ENCODE measurements at regions not wholly inside any gene's neighbourhood (a gene's known extent, or its start where the extent isn't known, plus 50 kb on each side); places are given as distances from the start of the nearest gene placed in this dataset.
A peak's percentile ranks its signal among the peaks of the same experiment; 100 is the strongest.

GRCh38 chr12:39006286-39006685 is 100.9 kb upstream of the CPNE8 start:
- Histone ChIP-seq H3K36me3 (ENCODE audit: control insufficient read depth, insufficient read depth, low read length, severe bottlenecking) (no peaks in the 10 kb centered on the region), H3K9ac (ENCODE audit: low read length) (no peak overlapping the region), H3K4me3 (ENCODE audit: low read length) (no peak overlapping the region), H3K27me3 (replicated peaks; ENCODE audit: control insufficient read depth, insufficient read depth, low read length) (no peaks in the 10 kb centered on the region), H3K4me1 (ENCODE audit: control insufficient read depth, insufficient read depth, low read length) (no peaks in the 10 kb centered on the region), H3K9me3 (ENCODE audit: control insufficient read depth, low read length) (no peaks in the 10 kb centered on the region)
- DNase-seq (ENCODE audit: low read depth), result no peak

DNA sequence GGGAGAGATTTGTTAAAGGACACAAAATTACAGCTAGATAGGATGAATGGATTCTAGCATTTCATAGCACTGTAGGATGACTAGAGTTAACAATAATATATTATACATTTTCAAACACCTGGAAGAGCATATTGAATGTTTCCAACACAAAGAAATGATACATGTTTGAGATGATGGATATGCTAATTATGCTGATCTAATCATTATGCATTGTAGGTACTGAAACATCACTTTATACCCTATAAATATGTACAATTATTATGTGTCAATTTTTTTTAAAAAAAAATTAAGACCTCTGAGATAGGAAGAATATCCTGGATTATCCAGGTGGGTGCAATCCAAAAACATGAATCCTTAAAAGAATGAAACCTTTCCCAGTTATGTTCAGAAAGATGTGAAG is 100.3 kb upstream of the CPNE8 start:
- Histone ChIP-seq H3K4me3 (ENCODE audit: low read length) (no peak overlapping the region), H3K27me3 (replicated peaks; ENCODE audit: control insufficient read depth, insufficient read depth, low read length) (no peaks in the 10 kb centered on the region), H3K36me3 (ENCODE audit: control insufficient read depth, insufficient read depth, low read length, severe bottlenecking) (no peaks in the 10 kb centered on the region), H3K4me1 (ENCODE audit: control insufficient read depth, insufficient read depth, low read length) (no peaks in the 10 kb centered on the region), H3K9ac (ENCODE audit: low read length) (no peak overlapping the region), H3K9me3 (ENCODE audit: control insufficient read depth, low read length) (no peaks in the 10 kb centered on the region)
- DNase-seq (ENCODE audit: low read depth), result no peak

DNA sequence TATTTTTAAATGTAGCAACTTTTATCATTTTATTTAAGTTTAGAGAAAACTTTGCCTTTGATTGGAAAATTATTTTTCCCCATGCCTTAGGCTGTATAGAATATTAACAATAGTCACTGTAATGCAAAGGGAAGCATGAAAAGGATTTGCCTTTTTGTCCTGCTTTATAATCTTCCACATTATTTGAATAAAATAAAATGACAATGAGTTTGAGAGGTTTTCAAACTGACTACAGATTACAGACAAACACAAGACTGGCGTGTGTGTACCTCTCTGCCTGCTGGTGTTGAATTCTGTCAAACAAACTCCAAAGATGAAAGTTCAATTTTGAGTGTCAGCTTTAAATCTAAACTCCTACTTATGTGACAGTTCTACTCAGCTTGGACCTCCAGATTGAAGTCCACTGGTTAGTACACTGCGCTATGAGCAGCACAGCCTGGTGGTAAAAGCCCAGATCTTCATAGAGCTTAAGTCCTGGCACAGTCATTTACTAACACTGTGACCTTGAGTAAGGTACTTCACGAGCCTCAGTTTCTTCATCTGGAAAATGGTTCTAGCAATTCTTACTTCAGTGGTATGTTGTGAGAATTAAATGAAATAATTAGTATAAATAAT is 98.3 kb upstream of the CPNE8 start:
- Histone ChIP-seq H3K9ac (ENCODE audit: low read length) (no peak overlapping the region), H3K36me3 (ENCODE audit: control insufficient read depth, insufficient read depth, low read length, severe bottlenecking) (no peaks in the 10 kb centered on the region), H3K4me1 (ENCODE audit: control insufficient read depth, insufficient read depth, low read length) (no peaks in the 10 kb centered on the region), H3K4me3 (ENCODE audit: low read length) (no peak overlapping the region), H3K9me3 (ENCODE audit: control insufficient read depth, low read length) (no peaks in the 10 kb centered on the region), H3K27me3 (replicated peaks; ENCODE audit: control insufficient read depth, insufficient read depth, low read length) (no peaks in the 10 kb centered on the region)
- no peak for DNase-seq (ENCODE audit: low read depth)

GRCh38 chr12:39000370-39000769 is 95.0 kb upstream of the CPNE8 start:
- Histone ChIP-seq H3K36me3 (ENCODE audit: control insufficient read depth, insufficient read depth, low read length, severe bottlenecking) (no peaks in the 10 kb centered on the region), H3K4me3 (ENCODE audit: low read length) (no peak overlapping the region), H3K9ac (ENCODE audit: low read length) (no peak overlapping the region), H3K27me3 (replicated peaks; ENCODE audit: control insufficient read depth, insufficient read depth, low read length) (no peaks in the 10 kb centered on the region), H3K9me3 (ENCODE audit: control insufficient read depth, low read length) (no peaks in the 10 kb centered on the region), H3K4me1 (ENCODE audit: control insufficient read depth, insufficient read depth, low read length) (no peaks in the 10 kb centered on the region)
- no peak for DNase-seq (ENCODE audit: low read depth)

DNA sequence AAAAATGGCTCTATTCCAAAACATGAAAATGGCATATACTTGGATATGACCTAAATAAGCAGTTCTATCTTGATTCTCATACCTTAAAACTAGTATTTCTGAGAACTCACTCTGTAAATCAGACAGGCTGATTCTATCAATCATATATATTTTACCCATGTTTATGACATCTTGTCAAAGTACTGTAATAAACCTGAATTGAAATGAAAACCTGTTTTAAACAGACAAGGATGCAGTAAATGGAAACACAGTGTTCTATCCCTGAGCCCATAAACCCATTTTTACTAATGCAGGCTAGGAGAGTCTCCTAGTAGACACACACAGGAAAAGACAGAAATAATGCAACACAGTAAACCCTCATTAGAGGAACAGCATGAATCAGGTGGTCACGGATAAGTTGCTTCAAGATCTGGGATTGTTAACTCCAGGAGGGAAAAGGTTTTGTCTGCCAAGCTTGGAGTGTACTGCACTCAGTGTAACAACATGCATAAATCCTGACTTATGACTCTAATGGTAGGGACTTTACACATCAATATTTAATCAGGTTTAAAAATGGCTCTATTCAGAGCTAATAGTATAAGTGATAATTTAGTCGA is 93.6 kb upstream of the CPNE8 start:
- no peak overlapping the region for H3K9ac ChIP-seq (ENCODE audit: low read length)
- H3K36me3 ChIP-seq (ENCODE audit: control insufficient read depth, insufficient read depth, low read length, severe bottlenecking), result no peaks in the 10 kb centered on the region
- no peaks in the 10 kb centered on the region for H3K9me3 ChIP-seq (ENCODE audit: control insufficient read depth, low read length)
- no peak overlapping the region for H3K4me3 ChIP-seq (ENCODE audit: low read length)
- H3K4me1 ChIP-seq (ENCODE audit: control insufficient read depth, insufficient read depth, low read length), result no peaks in the 10 kb centered on the region
- DNase-seq (ENCODE audit: low read depth), result no peak
- no peaks in the 10 kb centered on the region for H3K27me3 ChIP-seq (replicated peaks; ENCODE audit: control insufficient read depth, insufficient read depth, low read length)

GRCh38 chr12:38995249-38995648 is 89.9 kb upstream of the CPNE8 start:
- peaks cover 6% of the 10 kb centered on the region for H3K9me3 ChIP-seq (ENCODE audit: control insufficient read depth, low read length)
- no peak overlapping the region for H3K4me3 ChIP-seq (ENCODE audit: low read length)
- no peak overlapping the region for H3K9ac ChIP-seq (ENCODE audit: low read length)
- H3K27me3 ChIP-seq (replicated peaks; ENCODE audit: control insufficient read depth, insufficient read depth, low read length), result no peaks in the 10 kb centered on the region
- DNase-seq (ENCODE audit: low read depth), result no peak
- H3K36me3 ChIP-seq (ENCODE audit: control insufficient read depth, insufficient read depth, low read length, severe bottlenecking), result no peaks in the 10 kb centered on the region
- no peaks in the 10 kb centered on the region for H3K4me1 ChIP-seq (ENCODE audit: control insufficient read depth, insufficient read depth, low read length)

- DNase-seq (ENCODE audit: low read depth), result no peak
- no peaks in the 10 kb centered on the region for H3K4me1 ChIP-seq (ENCODE audit: control insufficient read depth, insufficient read depth, low read length)
- no peaks in the 10 kb centered on the region for H3K27me3 ChIP-seq (replicated peaks; ENCODE audit: control insufficient read depth, insufficient read depth, low read length)
- H3K36me3 ChIP-seq (ENCODE audit: control insufficient read depth, insufficient read depth, low read length, severe bottlenecking), result no peaks in the 10 kb centered on the region
- H3K9ac ChIP-seq (ENCODE audit: low read length), result no peak overlapping the region
- H3K9me3 ChIP-seq (ENCODE audit: control insufficient read depth, low read length), result peaks cover 16% of the 10 kb centered on the region
- no peak overlapping the region for H3K4me3 ChIP-seq (ENCODE audit: low read length)
Measured at GRCh38 chr12:38985961-38986360, 80.6 kb upstream of the CPNE8 start.

DNA sequence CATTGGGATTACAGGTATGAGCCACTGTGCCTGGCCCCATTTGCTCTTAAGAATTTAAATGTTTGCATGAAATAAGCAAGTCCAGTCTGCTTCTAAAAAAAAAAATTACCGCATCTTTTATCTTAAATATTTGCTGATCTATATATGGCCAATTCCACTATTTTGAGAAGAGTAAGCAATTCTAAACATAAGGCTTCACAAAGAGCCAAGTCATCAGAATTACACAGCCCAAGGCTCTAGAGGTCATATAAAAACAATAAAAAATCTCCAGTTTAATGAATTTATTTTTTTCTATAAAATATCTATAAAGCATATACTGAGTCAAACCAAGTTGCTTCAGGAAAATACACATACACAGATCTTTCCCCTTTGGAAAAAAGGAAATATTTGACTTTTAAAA is 79.0 kb upstream of the CPNE8 start:
- H3K4me1 ChIP-seq (ENCODE audit: control insufficient read depth, insufficient read depth, low read length), result no peaks in the 10 kb centered on the region
- H3K27me3 ChIP-seq (replicated peaks; ENCODE audit: control insufficient read depth, insufficient read depth, low read length), result no peaks in the 10 kb centered on the region
- no peak for DNase-seq (ENCODE audit: low read depth)
- H3K4me3 ChIP-seq (ENCODE audit: low read length), result no peak overlapping the region
- no peak overlapping the region for H3K9ac ChIP-seq (ENCODE audit: low read length)
- no peaks in the 10 kb centered on the region for H3K36me3 ChIP-seq (ENCODE audit: control insufficient read depth, insufficient read depth, low read length, severe bottlenecking)
- H3K9me3 ChIP-seq (ENCODE audit: control insufficient read depth, low read length), result peaks cover 16% of the 10 kb centered on the region

- Histone ChIP-seq H3K36me3 (ENCODE audit: control insufficient read depth, insufficient read depth, low read length, severe bottlenecking) (no peaks in the 10 kb centered on the region), H3K9me3 (ENCODE audit: control insufficient read depth, low read length) (peaks cover 16% of the 10 kb centered on the region), H3K4me3 (ENCODE audit: low read length) (peak overlapping the region; percentile 12), H3K9ac (ENCODE audit: low read length) (no peak overlapping the region), H3K27me3 (replicated peaks; ENCODE audit: control insufficient read depth, insufficient read depth, low read length) (no peaks in the 10 kb centered on the region), H3K4me1 (ENCODE audit: control insufficient read depth, insufficient read depth, low read length) (no peaks in the 10 kb centered on the region)
- no peak for DNase-seq (ENCODE audit: low read depth)
Measured at GRCh38 chr12:38983117-38983571, 77.8 kb upstream of the CPNE8 start.

GRCh38 chr12:38977132-38977531 is 71.7 kb upstream of the CPNE8 start:
- Histone ChIP-seq H3K36me3 (ENCODE audit: control insufficient read depth, insufficient read depth, low read length, severe bottlenecking) (no peaks in the 10 kb centered on the region), H3K4me3 (ENCODE audit: low read length) (no peak overlapping the region), H3K9ac (ENCODE audit: low read length) (no peak overlapping the region), H3K4me1 (ENCODE audit: control insufficient read depth, insufficient read depth, low read length) (no peaks in the 10 kb centered on the region), H3K27me3 (replicated peaks; ENCODE audit: control insufficient read depth, insufficient read depth, low read length) (no peaks in the 10 kb centered on the region), H3K9me3 (ENCODE audit: control insufficient read depth, low read length) (peaks cover 3% of the 10 kb centered on the region)
- DNase-seq (ENCODE audit: low read depth), result no peak

GRCh38 chr12:38969706-38970105 is 64.3 kb upstream of the CPNE8 start:
- Histone ChIP-seq H3K4me1 (ENCODE audit: control insufficient read depth, insufficient read depth, low read length) (no peaks in the 10 kb centered on the region), H3K4me3 (ENCODE audit: low read length) (no peak overlapping the region), H3K36me3 (ENCODE audit: control insufficient read depth, insufficient read depth, low read length, severe bottlenecking) (no peaks in the 10 kb centered on the region), H3K9me3 (ENCODE audit: control insufficient read depth, low read length) (peaks cover 3% of the 10 kb centered on the region), H3K27me3 (replicated peaks; ENCODE audit: control insufficient read depth, insufficient read depth, low read length) (no peaks in the 10 kb centered on the region), H3K9ac (ENCODE audit: low read length) (no peak overlapping the region)
- DNase-seq (ENCODE audit: low read depth), result no peak

DNA sequence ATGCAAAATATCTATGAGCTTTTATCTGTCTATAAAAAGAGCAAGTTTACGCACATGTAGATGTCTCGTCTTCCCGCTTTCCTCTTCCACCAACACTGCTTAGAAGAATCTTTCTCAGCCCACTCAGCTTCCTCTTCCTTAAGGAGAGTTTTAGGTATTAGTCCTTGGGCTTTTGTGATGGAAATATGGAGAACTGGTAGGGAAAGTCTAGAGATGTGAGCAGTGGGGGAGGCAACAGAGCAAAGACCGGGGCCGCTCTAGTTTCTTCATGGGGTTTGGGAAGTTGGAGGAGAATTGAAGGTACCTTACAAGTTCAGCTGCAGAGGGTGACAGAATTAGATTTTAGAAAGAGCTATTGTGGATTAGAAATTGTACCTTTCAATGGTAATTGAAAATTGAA is 56.3 kb upstream of the CPNE8 start:
- Histone ChIP-seq H3K9ac (ENCODE audit: low read length) (no peak overlapping the region), H3K36me3 (ENCODE audit: control insufficient read depth, insufficient read depth, low read length, severe bottlenecking) (no peaks in the 10 kb centered on the region), H3K27me3 (replicated peaks; ENCODE audit: control insufficient read depth, insufficient read depth, low read length) (peaks cover 3% of the 10 kb centered on the region), H3K4me3 (ENCODE audit: low read length) (no peak overlapping the region), H3K9me3 (ENCODE audit: control insufficient read depth, low read length) (no peaks in the 10 kb centered on the region), H3K4me1 (ENCODE audit: control insufficient read depth, insufficient read depth, low read length) (no peaks in the 10 kb centered on the region)
- DNase-seq (ENCODE audit: low read depth), result no peak

All from adipocyte (in vitro differentiated cells).